ENCODE measurements at regions not wholly inside any gene's neighbourhood (a gene's known extent, or its start where the extent isn't known, plus 50 kb on each side); places are given as distances from the start of the nearest gene placed in this dataset.
A peak's percentile ranks its signal among the peaks of the same experiment; 100 is the strongest.
"Not testable (repeated sequence)": the region's sequence is repeated elsewhere in the genome, so short reads cannot be mapped to it uniquely, and the experiment has no call there.

DNA sequence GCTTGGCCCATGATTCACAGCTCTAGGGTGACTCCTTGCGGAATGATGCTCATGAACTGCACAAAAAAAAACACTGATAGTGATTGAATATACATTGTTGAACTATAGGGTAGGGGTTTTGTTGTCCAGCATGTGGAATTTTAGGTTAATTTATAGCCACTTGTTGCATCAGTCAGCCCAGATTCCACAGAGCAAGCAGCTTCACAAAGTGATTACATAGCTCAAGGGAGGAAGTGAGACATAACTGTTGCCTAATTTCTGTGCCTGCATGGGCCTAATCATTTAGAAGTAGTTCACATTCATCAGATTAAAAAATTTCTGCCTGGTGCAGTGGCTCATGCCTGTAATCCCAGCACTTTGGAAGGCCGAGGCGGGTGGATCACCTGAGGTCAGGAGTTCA is 142.2 kb upstream of the ZNF722 start:
- H3K36me3 Mint-ChIP-seq (ENCODE audit: low read depth); H3K4me1 Mint-ChIP-seq (ENCODE audit: low read depth); POLR2A ChIA-PET; DNase-seq; intact Hi-C loops (cut with micrococcal nuclease); CTCF ChIA-PET; H3K27me3 Mint-ChIP-seq; H3K4me3 Mint-ChIP-seq; H3K27ac Mint-ChIP-seq; ATAC-seq: not testable (repeated sequence)
- peaks cover 28% of the 10 kb centered on the region for H3K9me3 Mint-ChIP-seq

DNA sequence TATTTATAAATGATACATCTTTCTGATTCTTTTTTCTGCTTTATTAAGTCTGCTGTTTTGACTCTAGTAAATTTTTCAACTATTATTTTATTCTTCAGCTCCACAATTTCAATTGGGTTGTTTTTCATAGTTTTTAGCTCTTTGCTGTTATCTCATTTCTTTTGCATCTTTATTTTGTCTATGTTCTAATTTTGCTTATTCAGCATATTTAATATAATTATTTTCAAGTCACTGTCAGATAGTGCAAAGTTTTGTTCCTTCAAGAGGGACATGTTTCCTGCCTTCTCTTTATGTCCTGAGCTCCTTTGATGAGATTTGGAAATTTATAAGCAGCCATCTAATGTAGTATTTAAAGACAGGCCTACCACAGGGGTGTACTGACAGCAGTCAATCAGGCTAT is 131.5 kb upstream of the ZNF722 start:
- H3K27me3 Mint-ChIP-seq = no peaks in the 10 kb centered on the region
- no peak overlapping the region for H3K27ac Mint-ChIP-seq
- ChIA-PET POLR2A (no interaction called here), CTCF (no interaction called here)
- no peaks in the 10 kb centered on the region for H3K36me3 Mint-ChIP-seq (ENCODE audit: low read depth)
- no peak for DNase-seq
- no peaks in the 10 kb centered on the region for H3K4me1 Mint-ChIP-seq (ENCODE audit: low read depth)
- H3K9me3 Mint-ChIP-seq = peaks cover 30% of the 10 kb centered on the region
- no peak for ATAC-seq
- TF ChIP-seq, protein P1, sequence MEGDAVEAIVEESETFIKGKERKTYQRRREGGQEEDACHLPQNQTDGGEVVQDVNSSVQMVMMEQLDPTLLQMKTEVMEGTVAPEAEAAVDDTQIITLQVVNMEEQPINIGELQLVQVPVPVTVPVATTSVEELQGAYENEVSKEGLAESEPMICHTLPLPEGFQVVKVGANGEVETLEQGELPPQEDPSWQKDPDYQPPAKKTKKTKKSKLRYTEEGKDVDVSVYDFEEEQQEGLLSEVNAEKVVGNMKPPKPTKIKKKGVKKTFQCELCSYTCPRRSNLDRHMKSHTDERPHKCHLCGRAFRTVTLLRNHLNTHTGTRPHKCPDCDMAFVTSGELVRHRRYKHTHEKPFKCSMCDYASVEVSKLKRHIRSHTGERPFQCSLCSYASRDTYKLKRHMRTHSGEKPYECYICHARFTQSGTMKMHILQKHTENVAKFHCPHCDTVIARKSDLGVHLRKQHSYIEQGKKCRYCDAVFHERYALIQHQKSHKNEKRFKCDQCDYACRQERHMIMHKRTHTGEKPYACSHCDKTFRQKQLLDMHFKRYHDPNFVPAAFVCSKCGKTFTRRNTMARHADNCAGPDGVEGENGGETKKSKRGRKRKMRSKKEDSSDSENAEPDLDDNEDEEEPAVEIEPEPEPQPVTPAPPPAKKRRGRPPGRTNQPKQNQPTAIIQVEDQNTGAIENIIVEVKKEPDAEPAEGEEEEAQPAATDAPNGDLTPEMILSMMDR (IDR thresholded peaks at IDR 0.05) = no peak
- no peak overlapping the region for H3K4me3 Mint-ChIP-seq
- intact Hi-C loops (cut with micrococcal nuclease) = no loop called here

DNA sequence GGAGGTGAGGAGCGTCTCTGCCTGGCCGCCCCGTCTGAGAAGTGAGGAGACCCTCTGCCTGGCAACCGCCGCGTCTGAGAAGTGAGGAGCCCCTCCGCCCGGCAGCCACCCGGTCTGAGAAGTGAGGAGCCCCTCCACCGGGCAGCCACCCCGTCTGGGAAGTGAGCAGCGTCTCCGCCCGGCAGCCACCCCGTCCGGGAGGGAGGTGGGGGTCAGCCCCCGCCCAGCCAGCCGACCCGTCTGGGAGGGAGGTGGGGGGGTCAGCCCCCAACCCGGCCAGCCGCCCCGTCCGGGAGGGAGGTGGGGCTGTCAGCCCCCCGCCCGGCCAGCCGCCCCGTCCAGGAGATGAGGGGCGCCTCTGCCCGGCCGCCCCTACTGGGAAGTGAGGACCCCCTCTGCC is 124.4 kb upstream of the ZNF722 start:
- intact Hi-C loops (cut with micrococcal nuclease); DNase-seq; H3K36me3 Mint-ChIP-seq (ENCODE audit: low read depth); H3K4me1 Mint-ChIP-seq (ENCODE audit: low read depth); H3K27ac Mint-ChIP-seq; POLR2A ChIA-PET; H3K4me3 Mint-ChIP-seq; CTCF ChIA-PET; H3K27me3 Mint-ChIP-seq; ATAC-seq: not testable (repeated sequence)
- peaks cover 34% of the 10 kb centered on the region for H3K9me3 Mint-ChIP-seq

DNA sequence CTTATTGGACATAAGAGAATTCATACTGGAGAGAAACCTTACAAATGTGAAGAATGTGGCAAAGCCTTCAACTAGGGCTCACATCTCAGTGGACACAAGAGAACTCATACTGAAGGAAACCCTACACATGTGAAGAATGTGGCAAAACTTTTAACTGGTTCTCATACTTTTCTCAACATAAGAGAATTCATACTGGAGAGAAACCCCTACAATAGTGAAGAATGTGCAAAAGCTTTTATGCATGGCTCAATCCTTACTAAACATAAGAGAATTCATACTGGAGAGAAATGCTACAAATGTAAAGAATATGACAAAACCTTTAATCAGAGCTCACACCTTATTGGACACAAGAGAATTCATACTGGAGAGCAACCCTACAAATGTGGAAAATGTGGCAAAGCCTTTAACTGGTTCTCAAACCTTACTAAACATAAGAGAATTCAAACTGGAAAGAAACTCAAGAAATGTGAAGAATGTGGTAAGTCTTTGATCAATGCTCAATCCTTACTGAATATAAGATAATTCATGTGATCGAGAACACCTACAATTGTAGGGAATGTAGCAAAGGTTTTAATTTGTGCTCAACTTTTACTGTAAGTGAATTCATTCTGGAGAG is 121.8 kb upstream of the ZNF722 start:
- ChIA-PET POLR2A (no interaction called here), CTCF (no interaction called here)
- intact Hi-C loops (cut with micrococcal nuclease) = no loop called here
- Mint-ChIP-seq H3K9me3 (peaks cover 51% of the 10 kb centered on the region), H3K4me1 (ENCODE audit: low read depth) (no peaks in the 10 kb centered on the region), H3K4me3 (no peak overlapping the region), H3K27me3 (no peaks in the 10 kb centered on the region), H3K36me3 (ENCODE audit: low read depth) (peaks cover 13% of the 10 kb centered on the region), H3K27ac (no peak overlapping the region)
- ATAC-seq (no peak), DNase-seq (no peak)
- TF ChIP-seq, protein P1 (IDR thresholded peaks at IDR 0.05) = no peak

DNA sequence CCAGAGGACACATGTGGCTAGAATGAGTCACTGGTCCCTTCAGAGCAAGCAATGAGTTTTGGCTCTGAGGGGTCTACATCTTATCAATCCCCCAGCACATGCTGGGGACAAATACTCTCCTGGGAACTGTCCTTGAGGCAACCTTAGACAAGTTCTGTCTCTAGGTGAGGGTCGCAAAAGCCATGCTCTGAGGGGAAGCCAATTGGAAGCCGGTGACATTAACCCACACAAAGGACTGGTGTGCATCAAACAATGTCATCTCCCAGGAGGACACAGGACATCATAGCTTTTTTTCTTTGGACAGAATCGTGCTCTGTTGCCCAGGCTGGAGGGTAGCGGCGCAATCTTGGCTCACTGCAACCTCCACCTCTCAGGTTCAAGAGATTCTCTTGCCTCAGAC is 111.6 kb upstream of the ZNF722 start:
- Mint-ChIP-seq H3K27me3 (no peaks in the 10 kb centered on the region), H3K4me3 (no peak overlapping the region), H3K9me3 (peaks cover 39% of the 10 kb centered on the region), H3K36me3 (ENCODE audit: low read depth) (peaks cover 2% of the 10 kb centered on the region), H3K4me1 (ENCODE audit: low read depth) (no peaks in the 10 kb centered on the region), H3K27ac (no peak overlapping the region)
- POLR2A ChIA-PET = no interaction called here
- TF ChIP-seq, protein P1 (IDR thresholded peaks at IDR 0.05) = no peak
- intact Hi-C loops (cut with micrococcal nuclease) = no loop called here
- CTCF ChIA-PET = no interaction called here
- ATAC-seq (no peak), DNase-seq (no peak)

DNA sequence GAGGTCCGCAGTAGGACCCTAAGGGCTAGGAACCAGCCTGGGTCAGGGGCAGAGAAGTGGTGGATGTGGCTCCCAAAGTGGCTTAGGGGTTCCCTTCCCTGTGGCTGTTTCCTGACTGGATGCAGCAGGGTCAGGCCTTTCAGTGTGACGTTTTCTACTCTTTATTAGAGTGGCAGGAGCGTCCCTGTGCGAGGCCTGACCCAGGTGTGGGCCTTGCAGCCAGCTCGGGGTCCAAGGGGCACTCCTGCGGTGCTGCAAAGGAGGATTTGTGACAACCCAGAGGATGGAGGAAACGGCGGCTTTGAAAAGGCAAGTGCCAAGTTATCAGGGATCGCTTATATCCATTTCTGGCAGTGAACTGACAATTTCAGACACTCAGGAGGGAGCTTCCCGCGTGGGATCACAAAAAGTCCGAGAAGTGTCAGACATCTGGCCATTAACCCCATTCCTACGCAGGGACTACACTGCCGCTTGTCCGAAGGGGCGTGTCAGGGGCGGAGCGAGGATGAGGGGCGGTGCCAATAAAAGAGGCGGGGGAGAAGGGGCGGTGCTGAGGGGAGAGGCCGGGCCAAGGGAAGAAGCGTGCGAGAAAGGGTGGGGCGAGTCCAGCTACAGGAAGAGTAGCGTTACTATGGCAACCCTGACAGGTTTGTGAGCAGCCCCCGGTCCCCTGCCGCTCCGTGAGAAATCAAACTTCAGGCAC is 98.8 kb upstream of the ZNF722 start:
- peak overlapping the region; percentile 82 for H3K4me3 Mint-ChIP-seq
- intact Hi-C loops (cut with micrococcal nuclease) = no loop called here
- no peaks in the 10 kb centered on the region for H3K36me3 Mint-ChIP-seq (ENCODE audit: low read depth)
- H3K9me3 Mint-ChIP-seq = peaks cover 36% of the 10 kb centered on the region
- TF ChIP-seq, protein P1 (IDR thresholded peaks at IDR 0.05) = no peak
- peak overlapping the region; percentile 68 for H3K27ac Mint-ChIP-seq
- no peaks in the 10 kb centered on the region for H3K4me1 Mint-ChIP-seq (ENCODE audit: low read depth)
- peak; percentile 83 for ATAC-seq
- ChIA-PET CTCF (no interaction called here), POLR2A (no interaction called here)
- no peaks in the 10 kb centered on the region for H3K27me3 Mint-ChIP-seq
- peak; percentile 74 for DNase-seq

Data from activated CD8-positive, alpha-beta T cell treated with anti-CD3 and anti-CD28 coated beads for 36 hours (primary cell).